Keratinocyte (primary cell): ENCODE measurements at regions not wholly inside any gene's neighbourhood (a gene's known extent, or its start where the extent isn't known, plus 50 kb on each side); places are given as distances from the start of the nearest gene placed in this dataset.

ENCODE experiments used
- EZH2 ChIP-seq: IDR thresholded peaks from one replicate; pipeline ENCODE4 v1.6.1; 2012; ENCODE audit warnings: inconsistent platforms, mild to moderate bottlenecking, low read length, moderate library complexity
- TF ChIP-seq, protein P1 (sequence below), 3 experiments: IDR thresholded peaks in 1 of 3; conservative IDR thresholded peaks in 1 of 3; optimal IDR thresholded peaks in 1 of 3; 2 replicates in 2 of 3; 3 replicates in 1 of 3; pipeline versions ENCODE3 to v1.5.1; 2011; ENCODE audit warnings: low read length in 3 of 3, mild to moderate bottlenecking in 3 of 3, moderate library complexity in 2 of 3, control low read depth in 1 of 3, inconsistent platforms in 1 of 3; ENCODE audit not compliant: insufficient read depth in 2 of 3; ENCODE audit errors: extremely low read depth in 1 of 3

DNA sequence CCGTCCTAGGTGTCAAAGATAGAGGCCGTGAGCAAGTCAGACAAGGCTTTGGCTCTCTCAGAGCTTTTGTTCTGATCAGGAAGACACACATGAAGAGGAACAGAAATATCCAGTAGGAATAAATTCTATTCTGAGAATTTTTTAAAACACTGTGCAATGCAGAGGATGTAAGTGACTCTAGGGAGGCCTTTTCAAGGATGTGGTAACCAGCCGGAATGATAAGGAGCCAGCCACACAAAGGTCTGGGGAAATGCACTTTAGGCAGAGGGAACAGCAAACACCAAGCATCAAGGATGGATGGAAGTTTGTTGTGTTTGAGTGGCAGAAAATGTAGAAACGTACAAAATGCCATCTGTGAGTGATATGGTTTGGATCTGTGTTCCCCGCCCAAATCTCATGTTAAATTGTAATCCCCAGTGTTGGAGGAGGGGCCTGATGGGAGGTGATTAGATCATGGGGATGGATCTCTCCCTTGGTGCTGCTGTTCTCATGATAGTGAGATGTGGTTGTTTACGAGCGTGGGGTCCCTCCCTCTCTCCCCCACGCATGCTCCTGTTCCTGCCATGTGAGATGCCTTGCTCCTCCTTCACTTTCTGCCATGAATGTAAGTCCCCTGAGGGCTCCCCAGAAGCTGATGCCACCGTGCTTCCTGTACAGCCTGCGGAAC is 93.6 kb upstream of the CDYL start:
- TF ChIP-seq, protein P1, sequence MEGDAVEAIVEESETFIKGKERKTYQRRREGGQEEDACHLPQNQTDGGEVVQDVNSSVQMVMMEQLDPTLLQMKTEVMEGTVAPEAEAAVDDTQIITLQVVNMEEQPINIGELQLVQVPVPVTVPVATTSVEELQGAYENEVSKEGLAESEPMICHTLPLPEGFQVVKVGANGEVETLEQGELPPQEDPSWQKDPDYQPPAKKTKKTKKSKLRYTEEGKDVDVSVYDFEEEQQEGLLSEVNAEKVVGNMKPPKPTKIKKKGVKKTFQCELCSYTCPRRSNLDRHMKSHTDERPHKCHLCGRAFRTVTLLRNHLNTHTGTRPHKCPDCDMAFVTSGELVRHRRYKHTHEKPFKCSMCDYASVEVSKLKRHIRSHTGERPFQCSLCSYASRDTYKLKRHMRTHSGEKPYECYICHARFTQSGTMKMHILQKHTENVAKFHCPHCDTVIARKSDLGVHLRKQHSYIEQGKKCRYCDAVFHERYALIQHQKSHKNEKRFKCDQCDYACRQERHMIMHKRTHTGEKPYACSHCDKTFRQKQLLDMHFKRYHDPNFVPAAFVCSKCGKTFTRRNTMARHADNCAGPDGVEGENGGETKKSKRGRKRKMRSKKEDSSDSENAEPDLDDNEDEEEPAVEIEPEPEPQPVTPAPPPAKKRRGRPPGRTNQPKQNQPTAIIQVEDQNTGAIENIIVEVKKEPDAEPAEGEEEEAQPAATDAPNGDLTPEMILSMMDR (optimal IDR thresholded peaks at IDR 0.05 in 1 of 3, IDR thresholded peaks at IDR 0.05 in 1 of 3, conservative IDR thresholded peaks at IDR 0.05 in 1 of 3; ENCODE audit: extremely low read depth in 1 of 3, insufficient read depth in 2 of 3, low read length in 3 of 3), result no peak
- TF ChIP-seq EZH2, result no peak
